Peyer's patch (tissue), 4 donors: ENCODE measurements at regions not wholly inside any gene's neighbourhood (a gene's known extent, or its start where the extent isn't known, plus 50 kb on each side); places are given as distances from the start of the nearest gene placed in this dataset.

Experiments
- CTCF ChIP-seq, 6 experiments: fragments of 450-650 bp in 4 of 6; fragments of 200-600 bp in 2 of 6; sonication (generic) in 1 of 6; IDR thresholded peaks; one replicate each; pipeline ENCODE4 v1.5.1; 2017 to 2019; ENCODE audit warnings: antibody characterized with exemption in 6 of 6, mild to moderate bottlenecking in 3 of 6, moderate library complexity in 1 of 6
- POLR2A ChIP-seq, 2 donors: fragments of 450-650 bp; IDR thresholded peaks; one replicate each; pipeline ENCODE4 v1.5.1; 2017; ENCODE audit warnings: antibody characterized with exemption in 2 of 2, mild to moderate bottlenecking in 2 of 2, moderate library complexity in 2 of 2

GRCh38 chr12:46473634-46474329, 101.2 kb upstream of the SLC38A2 start:
- TF ChIP-seq POLR2A (IDR thresholded peaks at IDR 0.05) (no peak), CTCF (IDR thresholded peaks at IDR 0.05) (peak in 2 of 6 experiments; percentile 2 to 13)
